HCT116 (cell line): ENCODE measurements at regions not wholly inside any gene's neighbourhood (a gene's known extent, or its start where the extent isn't known, plus 50 kb on each side); places are given as distances from the start of the nearest gene placed in this dataset.

Experiments used
- ATAC-seq: fragments of 200-7000 bp; cut with Tn5 transposase; 2 replicates; pipeline ENCODE4 v1.9.1; 2020; ENCODE audit warnings: mild to moderate bottlenecking, moderate library complexity
- BruUV-seq: library from RNA; stranded (reverse); fragments of 400-500 nt; replicated peaks from 2 replicates; lab custom pipeline; 2021; lab: Mats Ljungman, UMichigan
- CTCF ChIA-PET: fragments of 300-600 bp; sonication (Branson Sonifier 250); formaldehyde crosslinking; loops from one replicate; lab custom pipeline; 2021; ENCODE audit warnings: antibody characterized with exemption; lab: Charles Lee
- POLR2A ChIA-PET: fragments of 300-600, 350-600 bp; sonication (Branson Sonifier 250); formaldehyde crosslinking; loops from one replicate; lab custom pipeline; 2021; ENCODE audit warnings: antibody characterized with exemption; lab: Charles Lee
- RAD21 ChIA-PET, 2 experiments: fragments of 300-600 bp; sonication (Branson Sonifier 250); formaldehyde crosslinking; loops; one replicate each; lab custom pipeline; 2023; ENCODE audit warnings: low total read pairs in 2 of 2; ENCODE audit not compliant: uncharacterized antibody in 2 of 2, unreplicated experiment in 2 of 2, low non-redundant PET in 1 of 2; lab: Charles Lee
- DNase-seq: peaks from one replicate; pipeline ENCODE4 v3.0.0-alpha.2; 2010; ENCODE audit warnings: low read depth, low spot score
- H2AFZ ChIP-seq: fragments of 200-600 bp; shearing (Covaris generic), sonication (generic); 2 replicates; pipeline ENCODE4 v1.6.1; 2017; ENCODE audit warnings: low read depth, mixed run types, mixed read lengths, antibody characterized with exemption, low read length; ENCODE audit not compliant: poor library complexity, severe bottlenecking
- H3K27ac ChIP-seq: 2 replicates; pipeline ENCODE4 v1.5.1; 2012; ENCODE audit warnings: low read depth, low read length
- H3K27me3 ChIP-seq: fragments of 200-600 bp; sonication (generic); 2 replicates; pipeline ENCODE4 v1.6.1; 2016; ENCODE audit warnings: mixed run types, low read length, mixed read lengths; ENCODE audit not compliant: insufficient read depth
- H3K36me3 ChIP-seq, 2 experiments: fragments of 200-500 bp in 1 of 2; fragments of 200-600 bp in 1 of 2; sonication (Bioruptor generic) in 1 of 2; sonication (generic) in 1 of 2; 2 replicates each; pipeline versions ENCODE4 v1.5.1 to v1.6.1; 2014 to 2016; ENCODE audit warnings: low read length in 2 of 2, inconsistent platforms in 1 of 2, mixed read lengths in 1 of 2, mixed run types in 1 of 2; ENCODE audit not compliant: insufficient read depth in 2 of 2, control insufficient read depth in 1 of 2
- H3K4me1 ChIP-seq, 2 experiments: fragments of 200-600 bp in 1 of 2; sonication (generic) in 1 of 2; 2 replicates each; pipeline versions ENCODE4 v1.5.1 to v1.6.1; 2012 to 2017; ENCODE audit warnings: low read length in 2 of 2, inconsistent platforms in 1 of 2, mild to moderate bottlenecking in 1 of 2, mixed read lengths in 1 of 2, mixed run types in 1 of 2, moderate library complexity in 1 of 2; ENCODE audit not compliant: insufficient read depth in 2 of 2, control insufficient read depth in 1 of 2
- H3K4me2 ChIP-seq: fragments of 200-600 bp; sonication (generic); 2 replicates; pipeline ENCODE4 v1.6.1; 2017; ENCODE audit warnings: mixed run types, low read length, mixed read lengths
- H3K4me3 ChIP-seq, 2 experiments: fragments of 200-600 bp in 1 of 2; sonication (generic) in 1 of 2; replicated peaks in 1 of 2; 2 replicates each; pipeline ENCODE4 v1.5.1; 2011 to 2016; ENCODE audit warnings: low read length in 2 of 2, control low read depth in 1 of 2, low read depth in 1 of 2, mild to moderate bottlenecking in 1 of 2, mixed read lengths in 1 of 2, mixed run types in 1 of 2
- H3K79me2 ChIP-seq: fragments of 200-600 bp; sonication (generic); 2 replicates; pipeline ENCODE4 v1.6.1; 2017; ENCODE audit warnings: mild to moderate bottlenecking, mixed run types, low read length, moderate library complexity, mixed read lengths; ENCODE audit not compliant: insufficient read depth
- H3K9ac ChIP-seq: fragments of 200-600 bp; sonication (generic); 2 replicates; pipeline ENCODE4 v1.6.1; 2016; ENCODE audit warnings: low read length, mixed read lengths
- H3K9me2 ChIP-seq: fragments of 200-600 bp; sonication (generic), shearing (Covaris generic); 2 replicates; pipeline ENCODE4 v1.6.1; 2017; ENCODE audit warnings: mixed run types, mild to moderate bottlenecking, moderate library complexity; ENCODE audit not compliant: insufficient read depth
- H3K9me3 ChIP-seq, 2 experiments: fragments of 200-500 bp in 1 of 2; fragments of 200-600 bp in 1 of 2; sonication (Bioruptor generic) in 1 of 2; sonication (generic) in 1 of 2; 2 replicates each; pipeline ENCODE4 v1.6.1; 2014 to 2017; ENCODE audit warnings: low read length in 2 of 2, mixed read lengths in 2 of 2, inconsistent platforms in 1 of 2, low read depth in 1 of 2, mild to moderate bottlenecking in 1 of 2, mixed run types in 1 of 2, moderate library complexity in 1 of 2; ENCODE audit not compliant: control insufficient read depth in 1 of 2, insufficient read depth in 1 of 2
- H4K20me1 ChIP-seq: fragments of 200-600 bp; sonication (generic), shearing (Covaris generic); 2 replicates; pipeline ENCODE4 v1.6.1; 2017; ENCODE audit warnings: mixed run types, mild to moderate bottlenecking, moderate library complexity; ENCODE audit not compliant: insufficient read depth
- EGR1 ChIP-seq: IDR thresholded peaks from 2 replicates; pipeline ENCODE4 v1.6.1; 2012; ENCODE audit warnings: low read depth
- EZH2phosphoT487 ChIP-seq: fragments of 200-600 bp; IDR thresholded peaks from 2 replicates; pipeline ENCODE4 v1.6.1; 2018; ENCODE audit warnings: antibody characterized with exemption, borderline replicate concordance
- POLR2AphosphoS5 ChIP-seq: IDR thresholded peaks from 2 replicates; pipeline ENCODE4 v1.6.1; 2011; ENCODE audit warnings: mild to moderate bottlenecking, low read depth, low read length, moderate library complexity
- RAD21 ChIP-seq: IDR thresholded peaks from 2 replicates; pipeline ENCODE4 v1.6.1; 2012; ENCODE audit warnings: low read depth, mild to moderate bottlenecking
- SRF ChIP-seq: IDR thresholded peaks from 2 replicates; pipeline ENCODE4 v1.6.1; 2012; ENCODE audit warnings: low read depth
- ZFX ChIP-seq: fragments of 450-650 bp; IDR thresholded peaks from 2 replicates; pipeline ENCODE4 v1.6.1; 2017
- ZNF274 ChIP-seq: fragments of 200-500 bp; sonication (Bioruptor generic); IDR thresholded peaks from 2 replicates; pipeline ENCODE4 v1.6.1; 2014; ENCODE audit warnings: mild to moderate bottlenecking, low read depth, low read length, inconsistent platforms
- intact Hi-C: fragments of 100-400 bp; cut with micrococcal nuclease; formaldehyde crosslinking; loops from 2 replicates; pipeline ENCODE4 v1.10.0; 2022
- TF ChIP-seq, protein P1 (sequence below), 3 experiments: fragments of 200-600 bp in 1 of 3; sonication (generic) in 1 of 3; IDR thresholded peaks in 2 of 3; conservative IDR thresholded peaks in 1 of 3; 2 replicates each; pipeline ENCODE4 v1.5.1; 2012 to 2017; ENCODE audit warnings: low read depth in 2 of 3, low read length in 2 of 3, antibody characterized with exemption in 1 of 3, borderline replicate concordance in 1 of 3, control low read depth in 1 of 3, mild to moderate bottlenecking in 1 of 3, mixed read lengths in 1 of 3, mixed run types in 1 of 3, moderate library complexity in 1 of 3; ENCODE audit not compliant: insufficient read depth in 1 of 3
- TF ChIP-seq, protein P2 (sequence below): IDR thresholded peaks from 2 replicates; pipeline ENCODE4 v1.6.1; 2012
- TF ChIP-seq, protein P3 (sequence below): IDR thresholded peaks from 2 replicates; pipeline ENCODE4 v1.6.1; 2012

DNA sequence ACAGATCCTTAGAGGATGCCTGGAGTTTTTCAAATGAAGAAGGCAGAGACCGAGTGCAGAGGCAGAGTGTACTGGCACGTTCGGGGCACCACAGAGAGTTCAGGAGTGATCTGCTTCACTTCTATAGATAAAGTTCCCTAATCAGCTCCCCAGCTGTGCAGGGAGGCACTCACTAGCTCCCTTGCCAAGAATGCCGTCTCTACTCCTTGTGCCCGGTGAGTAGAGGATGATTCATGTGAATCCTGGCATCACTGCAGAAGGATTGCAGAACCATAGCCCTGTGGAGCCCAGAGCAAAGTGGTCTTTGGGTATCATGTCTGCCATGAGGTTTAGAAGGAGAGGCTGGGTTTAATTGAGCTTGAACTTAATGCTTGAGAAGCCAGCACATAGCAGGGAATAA, 510.1 kb upstream of the RAB6C start:
- H3K9me3 ChIP-seq: no peaks in the 10 kb centered on the region
- intact Hi-C loops: no loop called here
- H3K36me3 ChIP-seq: no peaks in the 10 kb centered on the region
- no peaks in the 10 kb centered on the region for H3K79me2 ChIP-seq
- TF ChIP-seq, protein P1, sequence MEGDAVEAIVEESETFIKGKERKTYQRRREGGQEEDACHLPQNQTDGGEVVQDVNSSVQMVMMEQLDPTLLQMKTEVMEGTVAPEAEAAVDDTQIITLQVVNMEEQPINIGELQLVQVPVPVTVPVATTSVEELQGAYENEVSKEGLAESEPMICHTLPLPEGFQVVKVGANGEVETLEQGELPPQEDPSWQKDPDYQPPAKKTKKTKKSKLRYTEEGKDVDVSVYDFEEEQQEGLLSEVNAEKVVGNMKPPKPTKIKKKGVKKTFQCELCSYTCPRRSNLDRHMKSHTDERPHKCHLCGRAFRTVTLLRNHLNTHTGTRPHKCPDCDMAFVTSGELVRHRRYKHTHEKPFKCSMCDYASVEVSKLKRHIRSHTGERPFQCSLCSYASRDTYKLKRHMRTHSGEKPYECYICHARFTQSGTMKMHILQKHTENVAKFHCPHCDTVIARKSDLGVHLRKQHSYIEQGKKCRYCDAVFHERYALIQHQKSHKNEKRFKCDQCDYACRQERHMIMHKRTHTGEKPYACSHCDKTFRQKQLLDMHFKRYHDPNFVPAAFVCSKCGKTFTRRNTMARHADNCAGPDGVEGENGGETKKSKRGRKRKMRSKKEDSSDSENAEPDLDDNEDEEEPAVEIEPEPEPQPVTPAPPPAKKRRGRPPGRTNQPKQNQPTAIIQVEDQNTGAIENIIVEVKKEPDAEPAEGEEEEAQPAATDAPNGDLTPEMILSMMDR (IDR thresholded peaks at IDR 0.05 in 2 of 3, conservative IDR thresholded peaks at IDR 0.05 in 1 of 3; ENCODE audit: borderline replicate concordance in 1 of 3, insufficient read depth in 1 of 3, low read depth in 2 of 3, low read length in 2 of 3): no peak
- TF ChIP-seq SRF: no peak
- no peak for TF ChIP-seq ZNF274
- no peak for TF ChIP-seq EGR1
- TF ChIP-seq, protein P2, sequence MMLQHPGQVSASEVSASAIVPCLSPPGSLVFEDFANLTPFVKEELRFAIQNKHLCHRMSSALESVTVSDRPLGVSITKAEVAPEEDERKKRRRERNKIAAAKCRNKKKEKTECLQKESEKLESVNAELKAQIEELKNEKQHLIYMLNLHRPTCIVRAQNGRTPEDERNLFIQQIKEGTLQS: no peak
- no peak for TF ChIP-seq ZFX
- TF ChIP-seq RAD21: no peak
- no peak for TF ChIP-seq POLR2AphosphoS5
- TF ChIP-seq EZH2phosphoT487: no peak
- TF ChIP-seq, protein P3, sequence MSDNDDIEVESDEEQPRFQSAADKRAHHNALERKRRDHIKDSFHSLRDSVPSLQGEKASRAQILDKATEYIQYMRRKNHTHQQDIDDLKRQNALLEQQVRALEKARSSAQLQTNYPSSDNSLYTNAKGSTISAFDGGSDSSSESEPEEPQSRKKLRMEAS: no peak
- no TSS peak for BruUV-seq
- no peak overlapping the region for H3K27ac ChIP-seq
- no peaks in the 10 kb centered on the region for H3K4me1 ChIP-seq
- ATAC-seq: no peak
- ChIA-PET POLR2A (no interaction called here), CTCF (no interaction called here), RAD21 (no interaction called here)
- no peaks in the 10 kb centered on the region for H4K20me1 ChIP-seq
- no peak overlapping the region for H3K4me2 ChIP-seq
- H2AFZ ChIP-seq: no peak overlapping the region
- no peak for DNase-seq
- H3K4me3 ChIP-seq: no peak overlapping the region
- H3K9ac ChIP-seq: no peak overlapping the region
- no peaks in the 10 kb centered on the region for H3K9me2 ChIP-seq
- H3K27me3 ChIP-seq: peaks cover 47% of the 10 kb centered on the region
